Left renal pelvis (tissue), 4 donors: ENCODE measurements at regions not wholly inside any gene's neighbourhood (a gene's known extent, or its start where the extent isn't known, plus 50 kb on each side); places are given as distances from the start of the nearest gene placed in this dataset.
A peak's percentile ranks its signal among the peaks of the same experiment; 100 is the strongest.

ENCODE experiments used
- DNase-seq, 4 donors: peaks; one replicate each; pipeline ENCODE4 v3.0.0-alpha.2; 2013; ENCODE audit warnings: low read depth in 4 of 4, low spot score in 3 of 4

- DNase-seq, result no peak
These were observed 170.4 kb upstream of the AVPR1A start for GRCh38 chr12:63321373-63321772.

- no peak for DNase-seq
These were observed 169.1 kb upstream of the AVPR1A start for GRCh38 chr12:63319936-63320633.

GRCh38 chr12:63319386-63319785 is 168.4 kb upstream of the AVPR1A start:
- DNase-seq, result no peak

GRCh38 chr12:63318933-63319332 is 167.9 kb upstream of the AVPR1A start:
- no peak for DNase-seq

- no peak for DNase-seq
These were observed 167.3 kb upstream of the AVPR1A start for GRCh38 chr12:63318313-63318712.

- no peak for DNase-seq
These were observed 166.9 kb upstream of the AVPR1A start for GRCh38 chr12:63317880-63318279.

GRCh38 chr12:63317286-63317846 is 166.4 kb upstream of the AVPR1A start:
- no peak for DNase-seq

- no peak for DNase-seq
These were observed 162.1 kb upstream of the AVPR1A start for GRCh38 chr12:63313139-63313538.

- DNase-seq, result no peak
These were observed 157.7 kb upstream of the AVPR1A start for GRCh38 chr12:63308671-63309070.

- DNase-seq, result no peak
These were observed 156.8 kb upstream of the AVPR1A start for GRCh38 chr12:63307849-63308248.

GRCh38 chr12:63305901-63306875 is 155.2 kb upstream of the AVPR1A start:
- no peak for DNase-seq

GRCh38 chr12:63304887-63305316 is 153.9 kb upstream of the AVPR1A start:
- no peak for DNase-seq

- DNase-seq, result no peak
These were observed 152.0 kb upstream of the AVPR1A start for GRCh38 chr12:63302941-63303536.

- no peak for DNase-seq
These were observed 151.4 kb upstream of the AVPR1A start for GRCh38 chr12:63302269-63302940.

- no peak for DNase-seq
These were observed 150.3 kb upstream of the AVPR1A start for GRCh38 chr12:63301311-63301710.

GRCh38 chr12:63298386-63298930 is 147.5 kb upstream of the AVPR1A start:
- DNase-seq, result no peak

- DNase-seq, result peak in 1 of 4 donors; percentile 52
These were observed 143.3 kb upstream of the AVPR1A start for GRCh38 chr12:63294327-63294632.

- no peak for DNase-seq
These were observed 141.6 kb upstream of the AVPR1A start for GRCh38 chr12:63292471-63293221.

GRCh38 chr12:63276537-63277365 is 125.8 kb upstream of the AVPR1A start:
- DNase-seq, result no peak
